ENCODE measurements at regions not wholly inside any gene's neighbourhood (a gene's known extent, or its start where the extent isn't known, plus 50 kb on each side); places are given as distances from the start of the nearest gene placed in this dataset.

DNA sequence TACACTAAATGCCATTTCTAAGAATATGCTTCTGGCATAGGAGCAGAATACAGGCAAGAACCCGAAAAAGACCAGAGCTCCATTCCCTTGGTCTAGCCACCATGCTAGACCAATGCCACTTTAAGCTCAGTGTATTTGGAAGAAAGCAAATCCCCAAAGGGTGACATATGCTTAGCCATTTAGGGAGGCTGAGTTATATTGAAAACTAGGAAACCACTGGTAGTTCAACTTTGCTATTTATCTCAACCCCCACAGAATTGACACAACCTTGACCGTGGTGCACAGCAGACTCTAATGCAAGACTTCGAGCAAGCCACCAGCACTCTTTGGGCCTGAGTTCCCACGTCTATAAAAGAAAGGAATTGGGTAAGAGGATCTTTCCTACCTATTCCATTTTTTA lies 167.9 kb downstream of the ADSS2 start:
- TF ChIP-seq, protein P1, sequence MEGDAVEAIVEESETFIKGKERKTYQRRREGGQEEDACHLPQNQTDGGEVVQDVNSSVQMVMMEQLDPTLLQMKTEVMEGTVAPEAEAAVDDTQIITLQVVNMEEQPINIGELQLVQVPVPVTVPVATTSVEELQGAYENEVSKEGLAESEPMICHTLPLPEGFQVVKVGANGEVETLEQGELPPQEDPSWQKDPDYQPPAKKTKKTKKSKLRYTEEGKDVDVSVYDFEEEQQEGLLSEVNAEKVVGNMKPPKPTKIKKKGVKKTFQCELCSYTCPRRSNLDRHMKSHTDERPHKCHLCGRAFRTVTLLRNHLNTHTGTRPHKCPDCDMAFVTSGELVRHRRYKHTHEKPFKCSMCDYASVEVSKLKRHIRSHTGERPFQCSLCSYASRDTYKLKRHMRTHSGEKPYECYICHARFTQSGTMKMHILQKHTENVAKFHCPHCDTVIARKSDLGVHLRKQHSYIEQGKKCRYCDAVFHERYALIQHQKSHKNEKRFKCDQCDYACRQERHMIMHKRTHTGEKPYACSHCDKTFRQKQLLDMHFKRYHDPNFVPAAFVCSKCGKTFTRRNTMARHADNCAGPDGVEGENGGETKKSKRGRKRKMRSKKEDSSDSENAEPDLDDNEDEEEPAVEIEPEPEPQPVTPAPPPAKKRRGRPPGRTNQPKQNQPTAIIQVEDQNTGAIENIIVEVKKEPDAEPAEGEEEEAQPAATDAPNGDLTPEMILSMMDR (conservative IDR thresholded peaks at IDR 0.05; ENCODE audit: low read depth, low read length), result no peak

DNA sequence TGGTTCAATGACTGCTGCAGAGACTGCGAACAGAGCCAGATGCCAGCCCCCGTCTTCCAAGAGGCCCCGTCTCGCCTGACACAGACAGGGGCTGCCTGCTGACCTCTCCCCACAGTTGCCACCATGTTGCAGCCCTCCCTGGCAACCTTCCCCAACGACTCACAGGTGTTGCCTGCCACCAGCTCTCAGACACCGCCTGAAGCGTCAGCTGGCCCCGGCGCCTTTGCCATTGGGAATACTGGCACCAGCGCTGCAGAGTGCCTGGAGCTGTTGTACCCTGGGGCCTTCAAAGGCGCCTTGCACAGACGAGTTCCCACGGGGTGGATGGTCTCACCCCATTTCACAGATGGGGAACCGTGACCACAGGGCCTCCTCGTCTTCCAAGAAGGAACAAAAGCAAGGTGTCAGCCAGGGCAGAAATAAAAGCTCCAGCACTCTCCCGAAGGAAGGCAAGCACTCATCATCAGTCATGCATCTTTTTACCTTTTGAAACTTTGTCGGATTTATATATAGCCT lies 167.0 kb downstream of the ADSS2 start:
- no peaks in the 10 kb centered on the region for H3K4me1 ChIP-seq (ENCODE audit: low read depth, poor library complexity, severe bottlenecking)
- no peaks in the 10 kb centered on the region for H3K27me3 ChIP-seq (ENCODE audit: insufficient read depth, low read depth)
- H3K4me2 ChIP-seq, result no peak overlapping the region
- H3K4me3 ChIP-seq (IDR thresholded peaks at IDR 0.05; ENCODE audit: insufficient read depth, low read depth, low read length), result no peak overlapping the region
- H3K79me2 ChIP-seq (ENCODE audit: insufficient read depth, low read depth), result no peaks in the 10 kb centered on the region
- H2AFZ ChIP-seq (ENCODE audit: low read depth), result no peak overlapping the region
- TF ChIP-seq, protein P1 (conservative IDR thresholded peaks at IDR 0.05; ENCODE audit: low read depth, low read length), result no peak
- H3K27ac ChIP-seq, result no peak overlapping the region
- no peaks in the 10 kb centered on the region for H4K20me1 ChIP-seq (ENCODE audit: insufficient read depth)
- no peaks in the 10 kb centered on the region for H3K36me3 ChIP-seq (ENCODE audit: insufficient read depth)
- no peak overlapping the region for H3K9ac ChIP-seq

More for the DNA sequence above, 167.9 kb downstream of the ADSS2 start:
- Histone ChIP-seq H3K4me2 (no peak overlapping the region), H3K27ac (no peak overlapping the region), H3K4me1 (ENCODE audit: low read depth, poor library complexity, severe bottlenecking) (no peaks in the 10 kb centered on the region), H4K20me1 (ENCODE audit: insufficient read depth) (no peaks in the 10 kb centered on the region), H2AFZ (ENCODE audit: low read depth) (no peak overlapping the region), H3K4me3 (IDR thresholded peaks at IDR 0.05; ENCODE audit: insufficient read depth, low read depth, low read length) (no peak overlapping the region), H3K36me3 (ENCODE audit: insufficient read depth) (no peaks in the 10 kb centered on the region), H3K27me3 (ENCODE audit: insufficient read depth, low read depth) (no peaks in the 10 kb centered on the region), H3K9ac (no peak overlapping the region), H3K79me2 (ENCODE audit: insufficient read depth, low read depth) (no peaks in the 10 kb centered on the region)

DNA sequence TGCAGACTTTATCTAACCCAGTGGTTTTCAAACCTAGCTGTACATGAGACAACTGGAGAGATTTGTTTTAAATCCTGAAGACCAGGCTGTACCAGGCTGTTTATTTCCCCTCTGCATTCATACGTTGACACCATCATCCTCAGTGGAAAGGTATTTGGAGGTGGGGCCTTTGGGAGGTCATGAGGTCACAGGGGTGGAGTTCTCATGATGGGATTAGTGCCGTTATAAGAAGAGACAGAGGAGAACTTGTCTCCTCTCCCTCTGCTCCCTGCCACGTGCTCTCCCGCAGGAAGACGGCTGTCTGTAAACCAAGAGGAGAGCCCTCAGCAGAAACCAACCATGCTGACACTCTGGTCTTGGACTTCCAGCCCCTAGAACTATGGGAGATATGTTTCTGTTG lies 165.4 kb downstream of the ADSS2 start:
- Histone ChIP-seq H4K20me1 (ENCODE audit: insufficient read depth) (no peaks in the 10 kb centered on the region), H3K9ac (no peak overlapping the region), H3K4me3 (IDR thresholded peaks at IDR 0.05; ENCODE audit: insufficient read depth, low read depth, low read length) (no peak overlapping the region), H2AFZ (ENCODE audit: low read depth) (no peak overlapping the region), H3K79me2 (ENCODE audit: insufficient read depth, low read depth) (no peaks in the 10 kb centered on the region), H3K4me1 (ENCODE audit: low read depth, poor library complexity, severe bottlenecking) (no peaks in the 10 kb centered on the region), H3K36me3 (ENCODE audit: insufficient read depth) (no peaks in the 10 kb centered on the region), H3K27me3 (ENCODE audit: insufficient read depth, low read depth) (no peaks in the 10 kb centered on the region), H3K4me2 (no peak overlapping the region), H3K27ac (no peak overlapping the region)
- TF ChIP-seq, protein P1 (conservative IDR thresholded peaks at IDR 0.05; ENCODE audit: low read depth, low read length), result no peak

DNA sequence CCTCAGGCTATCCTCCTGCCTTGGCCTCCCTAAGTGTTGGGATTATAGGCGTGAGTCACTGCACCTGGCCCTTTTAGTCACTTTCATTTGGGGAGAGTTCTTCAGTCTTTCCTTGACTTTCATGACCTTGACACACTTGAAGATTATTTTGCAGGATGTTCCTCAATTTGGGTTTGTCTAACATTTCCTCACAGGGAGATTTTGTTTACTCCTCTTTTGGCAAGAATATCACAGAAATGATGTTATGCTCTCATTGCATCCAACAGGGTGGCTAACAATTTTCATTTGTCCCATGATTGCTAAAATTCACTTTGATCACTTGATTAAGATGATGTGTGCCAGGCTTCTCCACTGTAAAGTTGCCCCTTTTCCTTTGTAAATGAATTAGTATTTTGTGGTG lies 164.0 kb downstream of the ADSS2 start:
- H3K4me1 ChIP-seq (ENCODE audit: low read depth, poor library complexity, severe bottlenecking), result no peaks in the 10 kb centered on the region
- H3K27ac ChIP-seq, result no peak overlapping the region
- no peaks in the 10 kb centered on the region for H3K27me3 ChIP-seq (ENCODE audit: insufficient read depth, low read depth)
- H3K4me2 ChIP-seq, result no peak overlapping the region
- no peak overlapping the region for H2AFZ ChIP-seq (ENCODE audit: low read depth)
- TF ChIP-seq, protein P1 (conservative IDR thresholded peaks at IDR 0.05; ENCODE audit: low read depth, low read length), result no peak
- H4K20me1 ChIP-seq (ENCODE audit: insufficient read depth), result no peaks in the 10 kb centered on the region
- H3K4me3 ChIP-seq (IDR thresholded peaks at IDR 0.05; ENCODE audit: insufficient read depth, low read depth, low read length), result no peak overlapping the region
- no peak overlapping the region for H3K9ac ChIP-seq
- H3K36me3 ChIP-seq (ENCODE audit: insufficient read depth), result no peaks in the 10 kb centered on the region
- no peaks in the 10 kb centered on the region for H3K79me2 ChIP-seq (ENCODE audit: insufficient read depth, low read depth)
